SK-N-MC (cell line): ENCODE measurements at regions not wholly inside any gene's neighbourhood (a gene's known extent, or its start where the extent isn't known, plus 50 kb on each side); places are given as distances from the start of the nearest gene placed in this dataset.
"Not testable (repeated sequence)": the region's sequence is repeated elsewhere in the genome, so short reads cannot be mapped to it uniquely, and the experiment has no call there.

ENCODE experiments used
- EZH2 ChIP-seq: fragments of 200-600 bp; sonication (generic); IDR thresholded peaks from one replicate; pipeline ENCODE4 v1.6.1; 2017; ENCODE audit warnings: antibody characterized with exemption
- POLR2AphosphoS5 ChIP-seq: IDR thresholded peaks from 2 replicates; pipeline ENCODE4 v1.6.1; 2012; ENCODE audit warnings: mild to moderate bottlenecking, low read depth, low read length, borderline replicate concordance

DNA sequence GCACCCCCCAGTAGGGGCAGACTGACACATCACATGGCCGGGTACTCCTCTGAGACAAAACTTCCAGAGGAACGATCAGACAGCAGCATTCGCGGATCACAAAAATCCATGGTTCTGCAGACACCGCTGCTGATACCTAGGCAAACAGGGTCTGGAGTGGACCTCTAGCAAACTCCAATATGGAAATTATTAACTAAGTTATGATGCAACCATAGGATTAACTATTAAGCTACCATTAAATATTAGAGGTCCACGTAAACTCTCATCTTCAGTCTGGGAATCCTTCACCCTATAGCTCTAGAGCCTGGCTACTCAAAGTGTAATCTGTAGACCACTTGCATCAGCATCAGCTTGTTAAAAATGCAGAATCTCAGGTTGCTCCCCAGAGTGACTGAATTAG is 191.1 kb upstream of the ANO5 start:
- not testable (repeated sequence) for TF ChIP-seq EZH2, POLR2AphosphoS5
